Spinal cord (tissue), 9 donors: ENCODE measurements at regions not wholly inside any gene's neighbourhood (a gene's known extent, or its start where the extent isn't known, plus 50 kb on each side); places are given as distances from the start of the nearest gene placed in this dataset.

ENCODE experiments used
- DNase-seq, 6 donors: peaks; one replicate each; pipeline versions ENCODE4 v3.0.0 to v3.0.0-alpha.2; 2013 to 2015; ENCODE audit warnings: low spot score in 6 of 6, low read depth in 4 of 6
- H3K27ac ChIP-seq: one replicate; pipeline ENCODE4 v1.5.1; 2013; ENCODE audit warnings: low read depth, low read length, control low read depth
- H3K27me3 ChIP-seq: one replicate; pipeline ENCODE4 v1.6.1; 2013; ENCODE audit warnings: low read length; ENCODE audit not compliant: control insufficient read depth, insufficient read depth
- H3K36me3 ChIP-seq: one replicate; pipeline ENCODE4 v1.6.1; 2013; ENCODE audit warnings: low read length; ENCODE audit not compliant: control insufficient read depth, insufficient read depth
- H3K4me1 ChIP-seq: one replicate; pipeline ENCODE4 v1.6.1; 2013; ENCODE audit warnings: low read length; ENCODE audit not compliant: control insufficient read depth, insufficient read depth
- H3K4me3 ChIP-seq: one replicate; pipeline ENCODE4 v1.5.1; 2013; ENCODE audit warnings: low read depth, low read length, control low read depth
- H3K9me3 ChIP-seq: one replicate; pipeline ENCODE4 v1.6.1; 2013; ENCODE audit warnings: low read length; ENCODE audit not compliant: control insufficient read depth, insufficient read depth
- WGBS: methylation state at CpG from one replicate; pipeline ENCODE4 v1.1.5; 2013; ENCODE audit warnings: missing lambda C conversion rate; ENCODE audit not compliant: insufficient coverage; 5-methylcytosine and 5-hydroxymethylcytosine counted together
- donor health status: healthy.

DNA sequence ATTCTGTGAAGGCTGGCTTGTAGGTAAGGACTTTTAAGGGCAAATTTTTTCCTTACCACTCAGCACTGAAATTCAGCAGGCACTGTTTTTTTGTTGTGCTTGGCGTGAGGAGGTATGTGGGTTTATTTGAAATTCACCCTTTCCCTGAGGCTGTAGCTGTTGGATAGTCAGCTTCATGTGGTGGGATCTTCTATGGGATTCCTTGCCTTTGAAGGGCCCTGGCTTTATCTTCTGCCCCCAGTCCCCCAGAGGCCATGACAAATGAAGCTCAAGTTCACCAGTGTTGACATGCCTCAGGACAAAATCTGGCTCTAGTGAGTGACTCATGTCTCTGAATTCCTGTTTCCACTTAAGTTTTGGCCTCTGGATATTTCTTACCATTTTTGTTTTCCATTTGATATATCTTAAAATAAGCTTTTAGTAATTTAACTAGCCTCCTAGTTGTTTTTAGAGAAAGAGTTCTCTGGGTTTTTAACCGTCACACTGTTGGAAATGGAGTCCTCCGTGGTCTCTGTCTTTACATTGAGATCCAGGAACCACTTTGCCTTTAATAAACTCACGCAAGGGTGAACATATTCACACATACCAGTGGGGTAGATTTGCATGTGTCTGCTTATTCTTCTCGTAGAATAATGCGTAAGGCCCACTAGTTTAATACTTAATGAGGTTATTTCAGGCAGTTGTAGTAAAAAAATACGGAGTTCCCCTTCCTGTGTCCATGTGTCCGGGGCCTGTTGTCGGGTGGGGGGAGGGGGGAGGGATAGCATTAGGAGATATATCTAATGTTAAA, 211.1 kb upstream of the FAM98A start:
- no peaks in the 10 kb centered on the region for H3K27me3 ChIP-seq
- no peak overlapping the region for H3K4me3 ChIP-seq
- no CpG with 5 or more reads among the region's 9 CpGs for WGBS
- no peaks in the 10 kb centered on the region for H3K9me3 ChIP-seq
- H3K4me1 ChIP-seq: no peaks in the 10 kb centered on the region
- H3K36me3 ChIP-seq: no peaks in the 10 kb centered on the region
- no peak overlapping the region for H3K27ac ChIP-seq
- no peak for DNase-seq

DNA sequence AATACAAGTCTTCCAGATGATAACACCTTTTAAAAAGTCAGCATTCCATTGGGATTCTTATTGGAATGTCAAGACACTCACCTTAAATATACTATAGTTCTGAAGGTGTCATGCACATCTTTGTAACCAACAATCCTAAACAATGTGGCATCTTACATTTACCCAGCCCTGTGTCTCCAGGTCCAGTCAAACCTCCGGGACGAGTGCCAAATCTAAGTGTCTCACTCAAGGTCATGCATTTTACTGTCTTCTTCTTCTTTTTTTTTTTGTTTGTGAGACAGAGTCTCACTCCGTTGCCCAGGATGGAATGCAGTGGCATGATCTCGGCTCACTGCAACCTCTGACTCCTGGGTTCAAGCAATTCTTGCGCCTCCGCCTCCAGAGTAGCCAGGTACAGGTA, 206.9 kb upstream of the FAM98A start:
- Histone ChIP-seq H3K9me3 (no peaks in the 10 kb centered on the region), H3K36me3 (no peaks in the 10 kb centered on the region), H3K27ac (no peak overlapping the region), H3K4me1 (no peaks in the 10 kb centered on the region), H3K27me3 (no peaks in the 10 kb centered on the region), H3K4me3 (no peak overlapping the region)
- WGBS: 97% methylated on average over 5 of the region's 6 CpGs
- DNase-seq: no peak

DNA sequence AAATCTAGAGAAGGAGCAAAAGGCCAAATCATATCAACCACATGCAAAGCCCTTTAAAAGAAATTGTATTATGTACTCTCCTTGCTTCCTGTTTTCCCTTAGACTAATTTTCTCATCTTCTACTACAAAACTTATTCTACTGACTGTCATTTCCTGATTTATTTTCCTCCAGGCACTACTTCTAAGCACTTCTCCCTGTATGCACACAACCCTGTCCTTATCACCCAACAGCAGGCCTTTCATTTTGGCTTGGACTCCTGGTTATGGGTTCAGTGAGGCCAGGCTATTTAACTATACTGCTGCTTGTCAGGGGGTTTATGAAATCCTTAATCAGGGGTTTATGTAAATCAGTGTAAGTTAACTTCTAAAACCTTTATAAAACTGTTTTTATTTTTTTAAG, 205.1 kb upstream of the FAM98A start:
- no peaks in the 10 kb centered on the region for H3K4me1 ChIP-seq
- no peaks in the 10 kb centered on the region for H3K36me3 ChIP-seq
- H3K4me3 ChIP-seq: no peak overlapping the region
- DNase-seq: no peak
- H3K27ac ChIP-seq: no peak overlapping the region
- H3K27me3 ChIP-seq: no peaks in the 10 kb centered on the region
- no peaks in the 10 kb centered on the region for H3K9me3 ChIP-seq

DNA sequence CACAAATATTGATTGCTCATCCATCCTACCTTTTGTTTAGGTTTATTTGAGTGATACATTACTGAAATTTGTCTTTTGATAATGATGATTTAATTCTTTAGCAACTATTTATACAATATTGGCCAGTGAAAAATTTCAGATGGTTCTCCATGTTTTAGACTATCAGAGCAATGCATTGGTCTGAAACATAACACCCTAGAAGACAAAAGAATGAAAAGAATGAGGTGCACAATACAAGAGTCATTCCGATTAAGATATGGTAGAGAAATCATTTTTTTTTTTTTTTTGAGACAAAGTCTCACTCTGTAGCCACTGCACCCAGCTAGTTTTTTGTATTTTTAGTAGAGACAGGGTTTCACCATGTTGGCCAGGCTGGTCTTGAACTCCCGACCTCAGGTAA, 197.4 kb upstream of the FAM98A start:
- Histone ChIP-seq H3K4me3 (no peak overlapping the region), H3K27me3 (no peaks in the 10 kb centered on the region), H3K9me3 (no peaks in the 10 kb centered on the region), H3K27ac (no peak overlapping the region), H3K36me3 (no peaks in the 10 kb centered on the region), H3K4me1 (no peaks in the 10 kb centered on the region)
- no peak for DNase-seq
- WGBS: 100% methylated on average over 1 of the region's 2 CpGs

DNA sequence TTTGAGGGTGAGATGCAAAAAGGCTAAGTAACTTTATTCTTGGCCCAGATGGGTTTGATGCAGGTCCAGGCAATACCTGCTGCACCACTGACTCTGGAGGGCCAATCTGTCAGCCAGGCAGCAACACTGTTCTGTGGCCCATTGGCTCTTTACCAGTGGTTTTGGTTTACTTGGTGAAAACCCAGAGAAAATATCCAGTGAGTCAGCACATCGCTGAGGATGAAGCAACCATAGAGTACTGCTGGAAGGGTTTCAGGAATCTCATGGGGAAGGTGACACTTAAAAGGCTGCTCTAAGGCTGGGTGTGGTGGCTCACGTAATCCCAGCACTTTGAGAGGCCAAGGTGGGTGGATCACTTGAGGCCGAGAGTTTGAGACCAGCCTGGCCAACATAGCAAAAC, 192.5 kb upstream of the FAM98A start:
- H3K9me3 ChIP-seq: no peaks in the 10 kb centered on the region
- H3K36me3 ChIP-seq: no peaks in the 10 kb centered on the region
- DNase-seq: no peak
- H3K4me3 ChIP-seq: no peak overlapping the region
- 100% methylated on average over 1 of the region's 3 CpGs for WGBS
- H3K4me1 ChIP-seq: no peaks in the 10 kb centered on the region
- H3K27ac ChIP-seq: no peak overlapping the region
- no peaks in the 10 kb centered on the region for H3K27me3 ChIP-seq

DNA sequence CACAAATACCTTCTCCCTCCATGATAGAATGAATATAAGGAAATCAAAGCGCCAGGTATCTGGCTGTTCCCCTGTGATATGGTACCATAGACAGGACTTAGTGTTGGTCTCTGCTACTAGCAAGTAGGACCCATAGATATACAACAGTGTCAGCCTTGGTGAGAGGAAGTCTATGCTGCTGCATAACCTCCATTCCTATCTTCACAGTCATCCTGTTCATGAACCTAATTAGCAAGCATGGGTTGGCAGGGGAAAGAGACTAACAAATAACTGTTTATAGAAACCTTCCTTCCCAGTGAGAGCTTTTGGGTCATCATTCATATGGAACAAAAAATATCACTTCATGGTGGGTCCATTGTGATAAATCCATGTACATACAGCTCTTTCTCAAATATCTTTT, 188.9 kb upstream of the FAM98A start:
- Histone ChIP-seq H3K4me1 (peaks cover under 1% of the 10 kb centered on the region), H3K27ac (no peak overlapping the region), H3K4me3 (no peak overlapping the region), H3K9me3 (no peaks in the 10 kb centered on the region), H3K36me3 (no peaks in the 10 kb centered on the region), H3K27me3 (no peaks in the 10 kb centered on the region)
- no peak for DNase-seq
- no CpG with 5 or more reads among the region's 1 CpG for whole genome bisulfite sequencing

DNA sequence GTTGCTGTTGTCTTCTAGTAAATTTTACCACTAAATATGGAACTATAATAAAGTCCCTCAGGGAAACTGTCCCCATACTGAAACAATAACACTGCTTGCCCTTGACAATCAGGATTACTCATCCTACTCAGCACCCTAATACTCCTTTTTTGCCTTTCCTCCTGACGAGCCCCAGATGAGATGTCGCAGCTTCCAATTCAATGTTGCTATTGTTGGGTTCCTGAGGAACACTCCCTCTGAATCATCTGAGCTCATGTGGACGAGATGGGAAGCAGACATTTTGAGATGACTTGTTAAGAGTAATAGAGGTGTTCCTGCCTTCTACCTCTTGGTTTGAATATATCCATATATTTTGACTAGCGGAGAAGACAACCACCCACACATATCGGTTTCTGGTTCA, 187.8 kb upstream of the FAM98A start:
- no peaks in the 10 kb centered on the region for H3K36me3 ChIP-seq
- 100% methylated on average over 2 of the region's 5 CpGs for WGBS
- H3K9me3 ChIP-seq: no peaks in the 10 kb centered on the region
- H3K4me3 ChIP-seq: no peak overlapping the region
- no peak overlapping the region for H3K27ac ChIP-seq
- peaks cover 6% of the 10 kb centered on the region for H3K4me1 ChIP-seq
- DNase-seq: no peak
- H3K27me3 ChIP-seq: no peaks in the 10 kb centered on the region

DNA sequence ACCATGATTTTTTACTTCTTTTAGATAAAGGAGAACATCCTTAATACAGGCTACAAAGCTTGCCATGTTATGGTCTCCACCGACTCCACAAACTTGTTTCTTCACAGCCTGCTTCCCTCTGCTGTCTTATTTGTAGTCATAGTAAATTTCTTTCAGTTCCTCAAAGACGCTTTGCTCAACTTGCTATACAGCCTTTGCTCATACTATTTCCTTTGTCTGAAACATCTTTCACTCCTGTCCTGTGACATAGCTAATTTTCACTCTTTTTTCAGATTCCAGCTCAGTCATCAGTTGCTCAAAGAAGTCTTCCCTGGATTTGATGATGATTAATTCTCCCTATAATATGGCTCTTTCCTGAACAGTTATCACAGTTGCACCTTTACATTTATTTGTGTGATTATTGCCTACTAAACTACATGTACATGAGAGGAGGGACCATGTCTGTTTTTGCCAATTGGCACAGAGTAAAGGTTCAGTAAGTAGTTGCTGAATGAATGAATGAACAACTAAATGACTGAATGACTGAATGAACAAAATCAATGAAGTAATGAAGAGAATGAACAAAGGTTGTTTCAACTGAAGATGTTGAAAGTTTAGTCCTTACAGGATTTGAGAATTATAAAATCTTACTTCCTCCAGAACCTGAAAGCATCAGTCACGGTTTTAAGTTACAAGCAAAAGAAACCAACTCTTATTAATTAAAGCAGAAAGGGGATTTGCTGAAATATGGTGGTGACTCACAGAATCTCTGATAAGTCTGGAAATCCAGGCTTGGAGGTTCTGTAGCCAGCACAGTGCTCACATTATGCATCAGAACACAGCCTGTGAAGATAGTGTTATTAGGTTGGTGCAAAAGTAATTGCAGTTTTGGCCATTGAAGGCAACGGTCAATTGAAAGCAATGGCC, 186.4 kb upstream of the FAM98A start:
- H3K9me3 ChIP-seq: no peaks in the 10 kb centered on the region

DNA sequence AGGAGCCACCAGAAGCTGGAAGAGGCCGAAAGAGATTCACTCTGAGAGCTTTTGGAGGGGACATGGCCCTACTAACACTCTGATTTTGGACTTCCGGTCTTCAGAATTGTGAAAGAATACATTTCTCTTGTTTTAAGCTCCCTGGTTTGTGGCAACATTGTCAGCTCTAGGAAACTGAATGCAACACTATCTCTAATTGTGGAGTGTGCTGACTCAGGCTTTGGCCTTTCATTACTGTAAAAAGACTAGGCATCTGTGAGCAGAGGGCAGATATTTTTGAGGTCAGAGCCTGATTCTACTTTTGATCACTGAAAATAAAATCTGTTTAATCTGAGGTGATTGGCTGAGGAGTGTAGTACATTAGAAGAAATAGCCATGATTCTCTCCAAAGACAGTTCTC, 185.4 kb upstream of the FAM98A start:
- WGBS: 88% methylated on average over 1 of the region's 2 CpGs
- peaks cover 6% of the 10 kb centered on the region for H3K4me1 ChIP-seq
- H3K36me3 ChIP-seq: no peaks in the 10 kb centered on the region
- H3K27me3 ChIP-seq: no peaks in the 10 kb centered on the region
- H3K27ac ChIP-seq: no peak overlapping the region
- DNase-seq: no peak
- no peak overlapping the region for H3K4me3 ChIP-seq
- H3K9me3 ChIP-seq: no peaks in the 10 kb centered on the region

More for the DNA sequence above, 186.4 kb upstream of the FAM98A start:
- no peaks in the 10 kb centered on the region for H3K27me3 ChIP-seq
- DNase-seq: no peak
- peaks cover 6% of the 10 kb centered on the region for H3K4me1 ChIP-seq
- no peaks in the 10 kb centered on the region for H3K36me3 ChIP-seq
- H3K27ac ChIP-seq: no peak overlapping the region
- WGBS: 100% methylated on average over 1 of the region's 4 CpGs
- H3K4me3 ChIP-seq: no peak overlapping the region
